ENCODE measurements at regions not wholly inside any gene's neighbourhood (a gene's known extent, or its start where the extent isn't known, plus 50 kb on each side); places are given as distances from the start of the nearest gene placed in this dataset.

DNA sequence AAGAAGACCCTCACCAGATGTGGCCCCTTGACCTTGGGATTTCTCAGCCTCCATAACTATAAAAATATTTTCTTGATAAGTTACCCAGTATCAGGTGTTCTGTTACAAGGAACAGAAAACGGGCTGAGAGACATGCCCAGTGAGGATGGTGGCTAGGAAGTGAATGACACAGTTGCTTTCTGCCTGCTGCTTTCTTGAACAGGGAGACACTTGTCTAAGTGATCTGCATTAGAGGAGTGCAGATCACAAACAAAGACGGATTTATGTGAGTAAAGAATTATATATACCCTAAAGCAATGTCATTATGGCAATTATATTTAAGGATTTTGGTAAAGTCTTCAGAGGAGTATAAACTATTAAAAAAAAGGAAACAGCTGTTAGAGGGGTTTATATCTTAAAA lies 169.2 kb upstream of the AHR start:
- CTCF ChIA-PET: interaction anchor here (1.3 to 2.7 kb wide), 3 partner anchors 9 to 173 kb away, joined by 3 to 13 read pairs (median 6); no protein-coding TSS in a partner anchor
- TF ChIP-seq CTCF (IDR thresholded peaks at IDR 0.05; ENCODE audit: control extremely low read depth, extremely low read depth, low read depth, missing control alignments): no peak
- no peak for DNase-seq (ENCODE audit: extremely low spot score)
- POLR2A ChIA-PET: no interaction called here

GRCh38 chr7:17130281-17131059 lies 168.0 kb upstream of the AHR start:
- DNase-seq (ENCODE audit: extremely low spot score): no peak
- CTCF ChIA-PET: interaction anchor here (0.9 to 3.0 kb wide), 7 partner anchors 8 to 171 kb away, joined by 3 to 13 read pairs (median 6); no protein-coding TSS in a partner anchor
- no peak for TF ChIP-seq CTCF (IDR thresholded peaks at IDR 0.05; ENCODE audit: control extremely low read depth, extremely low read depth, low read depth, missing control alignments)
- POLR2A ChIA-PET: no interaction called here

GRCh38 chr7:17131060-17131345 lies 167.4 kb upstream of the AHR start:
- no peak for DNase-seq (ENCODE audit: extremely low spot score)
- TF ChIP-seq CTCF (IDR thresholded peaks at IDR 0.05; ENCODE audit: control extremely low read depth, extremely low read depth, low read depth, missing control alignments): no peak
- ChIA-PET POLR2A (no interaction called here), CTCF (interaction anchor here (0.9 to 3.0 kb wide), 6 partner anchors 9 to 171 kb away, joined by 3 to 13 read pairs (median 6); no protein-coding TSS in a partner anchor)

DNA sequence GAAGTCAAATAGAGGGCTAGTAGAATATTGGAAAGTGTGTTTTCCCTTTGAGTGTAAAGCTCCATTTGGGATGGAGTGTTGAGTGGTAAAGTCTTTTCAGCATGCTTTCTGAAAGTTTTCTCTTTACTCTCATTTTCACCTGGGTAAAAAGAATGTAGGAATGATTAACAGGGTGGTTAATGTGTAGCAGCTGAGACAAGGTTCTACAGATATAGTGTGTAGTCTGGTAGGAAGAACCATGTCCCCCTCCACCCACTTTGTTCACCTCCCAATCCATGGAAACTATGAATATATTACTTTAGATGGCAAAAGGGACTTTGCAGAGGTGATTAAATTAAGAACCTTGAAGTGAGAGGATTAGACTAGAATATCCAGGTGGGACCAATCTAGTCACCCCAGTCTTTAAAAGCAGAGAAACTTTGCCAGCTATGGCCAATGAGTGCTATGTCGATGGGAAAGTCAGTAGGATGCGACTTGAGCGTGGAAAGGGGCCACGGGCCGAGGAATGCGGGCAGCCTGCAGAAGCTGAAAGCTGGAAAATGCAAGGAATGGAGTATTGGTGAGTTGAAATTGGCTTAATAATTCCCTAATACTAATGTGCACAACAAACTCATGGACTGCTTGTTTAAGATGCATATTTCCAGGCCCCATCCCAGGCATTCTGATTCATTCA lies 166.3 kb upstream of the AHR start:
- DNase-seq (ENCODE audit: extremely low spot score): no peak
- no peak for TF ChIP-seq CTCF (IDR thresholded peaks at IDR 0.05; ENCODE audit: control extremely low read depth, extremely low read depth, low read depth, missing control alignments)
- POLR2A ChIA-PET: no interaction called here
- CTCF ChIA-PET: interaction anchor here (0.8 to 3.0 kb wide), 5 partner anchors 12 to 42 kb away, joined by 3 to 13 read pairs (median 5); no protein-coding TSS in a partner anchor

DNA sequence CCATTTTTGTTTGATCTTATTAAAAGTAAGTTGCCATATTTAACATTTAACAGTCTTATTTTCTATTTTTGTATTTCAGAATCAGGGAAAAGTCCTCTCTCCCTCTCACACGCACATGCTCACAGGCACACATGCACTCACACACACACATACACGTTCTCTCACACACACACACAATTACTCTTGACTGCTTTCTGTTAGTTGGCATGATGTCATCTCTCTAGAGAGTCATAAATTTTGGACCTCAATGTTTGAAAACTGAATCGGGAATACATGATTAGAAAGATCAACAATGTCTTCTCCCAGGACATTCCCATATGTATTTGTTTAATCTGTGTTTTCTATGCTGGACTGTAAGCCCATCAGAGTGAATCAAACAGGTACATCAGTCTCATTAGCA lies 165.7 kb upstream of the AHR start:
- no peak for TF ChIP-seq CTCF (IDR thresholded peaks at IDR 0.05; ENCODE audit: control extremely low read depth, extremely low read depth, low read depth, missing control alignments)
- no peak for DNase-seq (ENCODE audit: extremely low spot score)
- ChIA-PET CTCF (interaction anchor here (1.1 kb wide), 1 partner anchor 12 kb away, joined by 4 read pairs; no protein-coding TSS in a partner anchor), POLR2A (no interaction called here)

GRCh38 chr7:17133977-17134376 lies 164.5 kb upstream of the AHR start:
- DNase-seq (ENCODE audit: extremely low spot score): no peak
- ChIA-PET POLR2A (no interaction called here), CTCF (interaction anchor here (0.9 kb wide), 1 partner anchor 151 kb away, joined by 3 read pairs; no protein-coding TSS in a partner anchor)
- TF ChIP-seq CTCF (IDR thresholded peaks at IDR 0.05; ENCODE audit: control extremely low read depth, extremely low read depth, low read depth, missing control alignments): no peak
